NCI-H2171 treated with DMSO at 0.1 percent for 48 hours (cell line): ENCODE measurements at regions not wholly inside any gene's neighbourhood (a gene's known extent, or its start where the extent isn't known, plus 50 kb on each side); places are given as distances from the start of the nearest gene placed in this dataset.
"Not testable (repeated sequence)": the region's sequence is repeated elsewhere in the genome, so short reads cannot be mapped to it uniquely, and the experiment has no call there.

Experiments
- DNase-seq: peaks from one replicate; lab custom pipeline; 2025; lab: John Stamatoyannopoulos, UW

- DNase-seq, result not testable (repeated sequence)
Measured at GRCh38 chrX:152507168-152507567, 56.1 kb upstream of the GABRA3 start.

DNA sequence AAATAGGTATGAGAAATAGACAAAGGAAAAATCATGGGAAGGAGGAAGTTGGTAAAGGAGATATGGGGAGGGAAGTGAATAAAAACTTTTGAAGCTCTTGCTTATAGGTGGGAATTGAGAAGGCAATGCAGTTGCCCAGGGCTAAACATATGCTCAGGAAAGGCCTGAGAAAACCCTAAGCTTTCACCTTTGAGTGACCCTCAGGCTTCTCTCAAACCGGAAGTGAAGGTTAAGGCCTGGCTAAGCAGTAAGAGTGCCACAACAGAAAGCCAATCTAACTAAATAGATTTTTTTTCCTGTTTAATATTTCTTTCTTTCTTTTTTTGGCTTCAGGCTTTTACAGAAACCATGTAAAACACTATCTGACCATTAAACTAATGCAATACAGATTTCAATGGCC lies 69.5 kb upstream of the GABRA3 start:
- DNase-seq, result no peak

GRCh38 chrX:152528193-152528592 lies 77.1 kb upstream of the GABRA3 start:
- no peak for DNase-seq

- no peak for DNase-seq
Measured at GRCh38 chrX:152530967-152531366, 79.9 kb upstream of the GABRA3 start.

DNA sequence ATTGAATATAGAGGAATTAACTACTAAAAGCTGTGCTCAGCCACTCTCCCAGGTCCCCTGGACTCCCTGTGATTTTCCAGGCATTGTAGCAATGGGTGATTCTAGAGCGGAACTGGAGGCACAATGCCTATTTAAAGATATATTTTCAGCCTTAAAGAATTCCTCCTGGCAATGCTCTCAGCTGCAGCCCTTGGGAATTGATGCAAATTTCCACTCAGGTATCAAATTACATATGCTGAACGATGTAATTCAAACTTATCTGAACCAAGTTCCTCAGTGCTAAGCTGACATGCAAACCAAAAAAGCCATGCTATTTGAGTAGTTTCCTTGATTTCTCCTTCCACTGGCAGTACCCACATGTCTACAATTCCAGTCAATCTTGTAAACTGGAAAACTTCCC lies 86.3 kb upstream of the GABRA3 start:
- peak; percentile 21 for DNase-seq

- no peak for DNase-seq
Measured at GRCh38 chrX:152573866-152574265, 63.8 kb upstream of the GABRQ start.

- DNase-seq, result no peak
Measured at GRCh38 chrX:152575331-152575730, 62.4 kb upstream of the GABRQ start.

- not testable (repeated sequence) for DNase-seq
Measured at GRCh38 chrX:152587523-152587922, 50.2 kb upstream of the GABRQ start.
